CD4-positive, alpha-beta T cell treated with Interleukin-17A for 4 hours (primary cell): ENCODE measurements at regions not wholly inside any gene's neighbourhood (a gene's known extent, or its start where the extent isn't known, plus 50 kb on each side); places are given as distances from the start of the nearest gene placed in this dataset.
A peak's percentile ranks its signal among the peaks of the same experiment; 100 is the strongest.

Experiments
- DNase-seq: peaks from one replicate; pipeline ENCODE4 v3.0.0-alpha.2; 2020; ENCODE audit warnings: mixed read lengths

- DNase-seq, result no peak
These were observed 270.8 kb downstream of the BCL11B start for GRCh38 chr14:99001241-99001640.

DNA sequence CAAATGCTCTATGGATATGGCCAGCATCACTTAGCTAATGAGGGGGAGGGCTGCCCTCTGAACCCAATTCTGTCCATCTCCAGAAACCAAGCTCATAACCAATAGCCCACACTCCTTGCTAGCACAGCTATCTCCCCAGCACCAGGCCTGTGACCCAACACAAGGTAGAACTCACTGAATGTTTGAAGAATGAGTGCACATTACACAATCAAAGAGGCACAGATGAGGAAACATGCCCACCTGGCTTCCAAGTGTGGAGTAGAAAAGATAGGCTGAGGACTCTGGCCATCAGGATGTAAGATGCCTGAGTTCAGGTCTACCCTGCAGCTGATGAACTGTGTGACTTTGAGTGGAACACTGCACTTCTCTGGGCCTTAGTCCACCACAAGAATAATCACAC is 268.4 kb downstream of the BCL11B start:
- DNase-seq, result no peak

DNA sequence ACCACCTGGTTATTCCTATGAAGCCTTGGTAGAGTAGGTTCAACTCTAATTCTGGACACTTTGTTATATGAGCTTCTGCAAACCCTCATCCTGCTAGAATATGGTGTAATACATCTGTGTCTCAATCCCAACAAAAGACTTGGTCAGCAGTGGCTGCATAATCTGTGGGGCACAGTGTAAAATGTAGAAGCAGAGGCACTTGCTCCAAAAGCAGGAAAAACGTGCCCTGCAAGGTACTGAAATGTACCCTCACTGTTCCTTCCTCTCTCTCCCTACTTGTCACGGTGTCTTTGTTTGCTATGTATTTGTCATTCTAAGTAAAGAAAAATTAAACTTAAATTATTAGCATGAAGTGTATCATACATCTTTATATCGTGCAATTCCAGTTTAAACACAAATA is 267.9 kb downstream of the BCL11B start:
- no peak for DNase-seq

GRCh38 chr14:99006276-99006675 is 265.7 kb downstream of the BCL11B start:
- DNase-seq, result no peak

DNA sequence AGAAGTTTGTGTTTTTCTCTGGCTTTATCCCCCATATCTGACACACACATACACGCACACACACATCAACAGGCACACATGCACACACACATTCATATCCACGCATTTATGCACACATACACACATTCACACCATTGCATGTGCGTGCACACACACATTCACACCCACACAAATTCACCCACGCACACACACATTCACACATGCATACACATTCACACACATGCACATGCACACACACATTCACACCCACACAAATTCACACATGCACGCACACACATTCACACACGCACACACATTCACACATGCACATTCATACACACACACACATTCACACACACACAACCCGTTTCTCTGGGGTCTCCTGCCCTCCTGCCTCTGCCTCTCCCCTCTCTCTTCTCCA is 264.2 kb downstream of the BCL11B start:
- DNase-seq, result no peak

- peak; percentile 50 for DNase-seq
These were observed 262.1 kb downstream of the BCL11B start for GRCh38 chr14:99009871-99010270.

DNA sequence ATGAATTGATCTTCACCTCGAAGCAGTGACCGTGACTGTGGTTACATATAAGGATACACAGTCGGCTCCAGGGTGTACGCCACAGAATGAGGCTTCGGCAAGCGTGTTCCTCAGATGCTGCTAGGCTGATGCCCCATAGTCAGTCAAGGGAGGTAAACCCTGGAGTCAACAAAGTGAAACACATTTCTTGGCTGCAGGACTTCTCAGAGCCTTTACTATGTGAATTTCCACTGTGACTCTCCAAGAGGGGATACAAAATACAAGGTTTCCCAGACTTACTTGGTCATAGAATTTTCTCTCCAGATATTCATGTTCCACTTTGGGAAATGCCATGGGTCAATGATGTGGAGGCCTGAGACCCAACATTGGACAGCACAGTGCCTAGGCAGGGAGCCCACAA is 260.6 kb downstream of the BCL11B start:
- DNase-seq, result no peak

DNA sequence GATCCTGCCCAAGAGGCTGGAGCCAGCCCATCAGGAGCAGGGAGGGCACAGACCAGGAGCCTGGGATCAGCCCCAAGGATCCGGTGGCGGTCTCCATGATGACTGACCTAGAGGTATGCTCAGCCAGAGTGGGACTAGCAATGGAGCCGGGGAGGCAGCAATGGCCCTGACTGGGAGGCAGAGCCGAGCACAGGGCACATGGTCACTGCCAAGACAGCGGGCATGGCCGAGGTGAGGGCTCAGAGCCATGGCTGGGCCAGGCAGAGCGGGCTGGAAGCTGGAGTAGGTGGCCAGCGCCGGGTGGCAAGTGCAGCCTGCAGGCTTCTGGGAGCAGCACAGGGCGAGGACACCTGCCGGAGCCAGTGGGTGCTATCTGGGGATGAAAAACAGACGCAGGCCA is 259.3 kb downstream of the BCL11B start:
- no peak for DNase-seq

GRCh38 chr14:99015833-99016232 is 256.2 kb downstream of the BCL11B start:
- DNase-seq, result no peak

GRCh38 chr14:99023371-99023770 is 248.6 kb downstream of the BCL11B start:
- no peak for DNase-seq

GRCh38 chr14:99024926-99025325 is 247.1 kb downstream of the BCL11B start:
- no peak for DNase-seq

GRCh38 chr14:99025418-99025817 is 246.6 kb downstream of the BCL11B start:
- no peak for DNase-seq

DNA sequence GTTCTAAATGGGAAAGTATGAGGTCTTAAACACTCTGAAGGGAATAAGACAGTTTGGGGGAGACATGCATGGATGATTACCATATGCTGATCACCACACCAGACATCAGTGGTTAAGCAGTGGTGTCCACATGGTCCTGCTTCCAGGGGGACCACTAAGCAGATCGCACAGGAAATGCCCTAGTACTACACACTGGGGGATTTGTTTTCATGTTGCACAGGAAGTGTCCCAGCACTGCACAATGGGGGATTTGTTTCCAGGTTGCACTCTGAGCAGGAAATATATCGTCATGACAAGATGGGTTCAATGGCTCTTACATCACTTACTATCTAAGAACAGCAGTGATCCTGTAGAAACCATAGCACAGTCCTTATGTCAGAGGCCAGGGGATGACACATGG is 245.5 kb downstream of the BCL11B start:
- DNase-seq, result no peak

DNA sequence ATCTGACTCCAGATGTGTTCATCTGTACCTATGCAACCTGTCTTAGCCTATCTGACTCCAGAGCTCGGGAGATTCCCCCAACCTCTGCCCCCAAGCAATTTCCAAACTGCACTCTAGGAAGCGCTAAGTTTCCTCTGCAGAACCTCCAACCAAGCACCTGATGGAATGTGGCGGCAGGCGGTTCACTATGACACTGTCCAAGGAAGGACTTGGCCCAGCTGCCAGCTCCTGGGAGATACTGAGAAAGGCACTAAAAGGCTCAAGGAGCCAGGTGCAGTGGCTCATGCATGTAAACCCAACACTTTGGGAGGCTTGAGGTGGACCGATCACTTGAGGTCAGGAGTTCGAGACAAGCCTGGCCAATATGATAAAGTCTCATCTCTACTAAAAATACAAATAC is 244.0 kb downstream of the BCL11B start:
- no peak for DNase-seq

GRCh38 chr14:99028521-99028920 is 243.5 kb downstream of the BCL11B start:
- no peak for DNase-seq

- DNase-seq, result no peak
These were observed 242.7 kb downstream of the BCL11B start for GRCh38 chr14:99029145-99029915.

- DNase-seq, result no peak
These were observed 242.1 kb downstream of the BCL11B start for GRCh38 chr14:99029916-99030305.

DNA sequence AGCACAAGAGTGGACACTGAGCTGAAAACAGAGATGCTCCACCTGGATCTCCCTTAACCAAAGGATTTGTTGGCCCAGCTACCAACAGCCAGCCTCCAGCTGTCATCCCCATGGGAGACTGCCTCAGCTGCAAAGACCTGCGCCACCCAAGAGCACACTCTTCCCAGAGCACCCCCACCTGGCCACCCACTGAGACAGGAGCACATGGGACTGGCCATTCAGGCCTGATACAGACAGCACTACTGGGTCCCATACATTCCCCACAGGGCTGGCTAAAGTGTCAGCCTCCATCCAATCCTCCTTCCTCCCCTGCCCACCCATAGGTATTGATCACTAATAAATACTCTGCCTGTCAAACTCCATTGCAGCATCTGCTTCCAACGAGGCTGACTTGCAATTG is 241.5 kb downstream of the BCL11B start:
- DNase-seq, result no peak

DNA sequence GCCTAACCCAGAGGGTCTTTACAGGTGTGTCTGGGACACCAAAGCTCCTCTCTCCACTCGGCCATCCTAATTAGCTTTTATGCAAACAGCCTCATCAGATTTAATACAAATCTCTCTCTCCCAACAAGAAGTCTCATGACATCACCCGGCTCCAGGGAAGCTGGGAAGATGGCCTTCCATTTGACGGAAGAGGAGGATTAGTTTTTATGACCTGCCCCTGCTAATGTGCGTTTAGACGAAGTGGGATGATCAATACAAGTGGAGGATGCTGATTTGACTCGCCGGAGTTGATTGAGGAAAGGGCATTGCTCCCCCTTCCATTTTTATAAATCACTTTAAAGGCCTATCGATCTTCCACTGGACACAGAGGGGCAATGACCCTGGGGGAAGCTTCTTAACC is 239.2 kb downstream of the BCL11B start:
- DNase-seq, result no peak

- DNase-seq, result no peak
These were observed 238.0 kb downstream of the BCL11B start for GRCh38 chr14:99033951-99034350.

DNA sequence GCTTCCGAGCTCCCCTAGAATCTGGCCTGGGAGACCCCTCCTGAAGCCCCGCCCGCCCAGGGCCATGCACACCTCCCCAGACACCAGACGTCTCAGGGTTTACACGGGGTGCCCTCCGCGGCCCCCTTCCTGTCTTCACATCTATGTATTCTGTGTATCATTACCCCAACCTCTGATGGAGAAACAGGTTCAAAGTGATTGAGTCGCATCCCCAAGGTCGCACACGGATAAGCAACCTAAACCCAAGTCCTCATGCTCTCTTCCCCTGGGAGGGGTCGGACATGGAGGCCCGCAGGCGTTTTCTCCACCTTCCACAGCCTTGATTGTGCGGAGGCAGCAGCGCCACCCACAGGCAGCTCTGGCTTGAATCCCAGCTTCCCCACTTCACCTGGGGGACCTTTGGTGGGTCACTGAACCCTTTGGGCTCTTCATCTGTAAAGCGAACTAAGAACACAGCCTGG is 237.3 kb downstream of the BCL11B start:
- DNase-seq, result no peak

DNA sequence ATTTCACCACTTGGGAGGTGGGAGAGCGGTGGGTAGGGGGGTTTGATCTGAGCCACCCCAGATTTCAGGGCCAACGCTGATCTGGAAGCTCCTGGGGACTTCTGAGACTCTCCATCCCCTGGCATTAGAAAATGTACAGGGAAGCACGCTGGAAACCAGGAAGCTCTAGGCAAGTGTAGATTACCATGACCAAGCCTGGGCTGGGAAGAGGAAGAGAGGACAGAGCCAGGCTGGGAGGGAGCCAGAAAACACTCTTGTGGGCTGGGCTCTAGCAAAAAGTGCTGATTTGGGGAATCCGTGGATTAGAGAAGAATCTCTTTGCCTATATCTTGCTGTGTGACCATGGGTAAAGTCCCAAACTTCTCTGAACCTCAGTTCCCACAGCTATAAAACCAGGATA is 236.7 kb downstream of the BCL11B start:
- DNase-seq, result no peak

DNA sequence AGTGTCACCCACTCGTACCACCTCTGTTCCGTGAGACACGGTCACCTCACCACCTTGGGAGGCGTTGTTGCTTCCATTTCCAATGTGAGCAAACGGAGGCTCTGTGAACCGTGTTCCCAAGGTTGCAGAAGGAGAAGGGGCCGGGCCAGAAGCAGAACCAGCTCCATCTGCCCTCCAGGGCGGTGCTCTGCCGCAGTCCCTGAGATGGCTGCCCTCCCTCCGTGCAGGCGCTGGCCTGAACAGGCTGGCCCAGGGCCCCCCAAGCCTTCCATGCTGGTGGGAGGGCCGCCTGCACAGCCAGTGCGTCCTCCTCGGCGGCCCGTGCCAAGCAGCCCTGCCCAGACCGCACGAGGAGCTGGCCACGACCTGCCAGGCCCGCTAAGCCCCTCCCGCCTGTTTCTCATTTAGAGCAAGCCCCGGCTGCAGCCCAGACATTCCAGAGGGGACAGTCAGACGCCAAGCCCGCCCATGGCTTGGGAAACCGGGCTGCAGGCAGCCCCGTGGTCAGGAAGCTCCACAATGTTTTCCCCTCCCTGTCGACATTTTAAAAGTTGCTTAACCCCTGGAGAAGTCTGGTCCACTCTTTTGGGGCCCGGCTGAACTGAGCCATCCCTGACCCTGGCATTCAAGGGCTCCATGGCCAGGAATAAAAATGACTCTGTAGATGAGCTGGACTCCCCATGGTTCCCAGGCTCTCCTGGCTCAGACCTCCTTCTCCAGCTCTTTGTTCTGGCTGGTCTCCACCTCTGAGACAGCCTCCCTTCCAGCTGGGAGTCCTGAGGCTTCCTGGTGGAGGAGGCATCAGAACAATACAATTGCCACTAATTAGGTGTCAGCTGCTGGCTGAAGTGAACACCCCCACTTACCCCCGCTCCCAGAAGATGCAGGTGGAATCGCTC is 236.0 kb downstream of the BCL11B start:
- DNase-seq, result no peak

GRCh38 chr14:99036611-99037293 is 235.2 kb downstream of the BCL11B start:
- DNase-seq, result no peak
